SK-N-DZ (cell line): ENCODE measurements at regions not wholly inside any gene's neighbourhood (a gene's known extent, or its start where the extent isn't known, plus 50 kb on each side); places are given as distances from the start of the nearest gene placed in this dataset.
A peak's percentile ranks its signal among the peaks of the same experiment; 100 is the strongest.
"Not testable (repeated sequence)": the region's sequence is repeated elsewhere in the genome, so short reads cannot be mapped to it uniquely, and the experiment has no call there.

Source experiments
- DNase-seq: peaks from one replicate; pipeline ENCODE4 v3.0.0-alpha.2; 2015; ENCODE audit warnings: low spot score

DNA sequence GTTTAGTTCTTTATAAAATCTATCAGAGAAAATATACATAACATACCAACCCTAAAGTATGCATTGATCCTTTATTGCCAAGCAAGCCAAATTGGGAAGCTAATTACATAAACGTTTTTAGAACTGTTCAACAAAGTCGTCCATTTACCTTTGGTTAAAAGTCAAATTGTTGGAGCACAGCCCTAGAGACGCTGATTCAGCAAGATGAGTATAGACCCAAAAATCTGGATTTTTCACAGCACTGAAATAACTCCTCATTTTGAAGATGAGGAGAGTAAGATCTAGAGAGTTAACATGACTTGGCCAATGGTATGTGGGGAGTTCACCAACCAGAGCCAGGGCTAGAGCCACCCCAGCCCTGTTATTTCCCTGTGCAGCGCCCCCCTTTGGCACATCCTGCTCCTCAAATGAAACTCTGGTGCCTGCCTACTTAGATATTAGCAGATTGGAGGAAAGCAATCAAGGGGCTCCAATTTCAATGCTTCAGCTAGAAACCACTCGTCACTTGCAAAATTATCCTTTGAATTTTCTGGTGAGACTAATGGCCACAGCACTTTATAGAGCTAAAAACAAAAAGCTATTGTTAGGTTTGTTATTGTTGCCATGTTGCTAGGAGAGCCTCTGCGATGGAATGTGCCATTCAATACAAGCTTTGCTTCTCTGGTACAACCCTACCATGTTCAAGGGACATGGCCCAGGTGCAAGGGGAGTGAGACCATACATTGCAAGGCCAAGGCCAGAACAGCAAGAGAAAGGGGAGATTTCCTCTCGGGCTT, 132.6 kb upstream of the ZEB1 start:
- no peak for DNase-seq

DNA sequence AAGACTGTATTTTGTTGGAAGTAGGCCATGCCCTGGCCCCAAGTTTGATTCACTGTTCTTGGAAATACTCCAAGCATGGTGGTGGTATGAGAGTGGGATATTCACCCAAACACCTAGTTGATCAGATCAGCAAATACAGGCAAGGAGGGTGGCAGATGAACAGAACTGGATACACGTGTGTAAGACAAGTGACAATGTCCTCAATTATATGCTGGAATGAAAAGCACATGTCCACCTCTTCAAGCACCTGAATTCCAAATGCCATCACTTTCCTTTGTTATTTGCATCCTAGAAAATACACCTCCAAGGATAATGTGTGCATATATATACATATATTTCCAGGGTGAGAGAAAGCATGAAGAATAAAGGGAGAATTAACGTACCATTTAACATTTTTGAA, 131.8 kb upstream of the ZEB1 start:
- no peak for DNase-seq

DNA sequence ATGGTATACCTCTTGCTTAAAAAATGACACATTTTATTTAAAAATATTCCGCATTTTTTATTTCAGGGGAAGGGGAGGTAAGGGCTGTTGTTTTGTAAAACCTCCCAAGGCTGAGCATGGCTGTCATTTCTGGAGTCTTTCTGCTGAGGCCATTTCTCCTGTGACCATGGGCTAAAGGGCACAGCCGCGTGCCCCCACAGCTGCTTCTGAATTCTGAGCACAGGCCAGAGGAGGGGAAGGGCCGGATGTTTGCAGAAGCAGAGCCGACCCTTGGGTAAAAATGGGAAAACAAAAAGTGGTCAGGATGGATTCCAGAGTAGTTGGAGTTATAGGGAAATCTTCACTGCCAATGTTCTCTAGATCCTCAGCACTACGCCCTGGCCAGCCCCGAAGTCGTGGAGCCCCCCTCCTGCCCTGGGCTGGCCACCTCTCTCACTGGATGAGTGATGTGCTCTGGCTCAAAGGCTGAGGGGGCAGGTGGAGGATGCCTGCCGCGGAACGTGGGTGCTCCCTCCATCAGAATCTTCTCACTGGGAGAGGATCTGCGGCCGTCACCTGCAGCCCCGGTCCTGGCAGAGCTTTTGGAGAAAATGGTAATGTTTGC, 131.3 kb upstream of the ZEB1 start:
- DNase-seq: no peak

DNA sequence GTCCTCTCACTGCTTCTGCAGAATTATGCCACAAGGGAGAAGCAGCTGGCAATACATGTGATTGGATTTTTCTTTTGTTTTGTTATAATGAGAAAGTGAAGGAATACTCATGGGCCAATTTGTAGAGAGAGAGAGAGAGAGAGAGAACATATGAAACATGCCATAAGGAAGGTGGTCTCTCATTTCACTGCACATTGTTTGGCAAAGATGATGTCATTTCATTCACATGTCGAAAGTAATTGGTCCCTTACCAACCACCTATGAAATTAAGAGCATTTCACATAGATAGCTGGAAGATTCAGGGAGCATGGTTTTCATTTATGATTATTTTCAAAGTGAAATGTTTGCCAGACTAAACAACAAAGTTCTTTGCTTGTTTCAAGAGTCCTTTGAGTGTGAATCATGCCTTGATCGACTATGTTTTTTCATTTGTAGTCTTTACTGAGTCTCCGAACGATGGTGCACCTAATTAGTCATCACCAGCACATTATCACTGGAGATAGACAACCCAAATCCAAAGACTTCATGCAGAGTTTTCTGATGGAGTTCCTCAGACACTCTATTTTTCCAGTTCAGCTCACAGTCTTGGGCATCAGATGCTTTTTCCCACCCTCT, 130.1 kb upstream of the ZEB1 start:
- DNase-seq: no peak

DNA sequence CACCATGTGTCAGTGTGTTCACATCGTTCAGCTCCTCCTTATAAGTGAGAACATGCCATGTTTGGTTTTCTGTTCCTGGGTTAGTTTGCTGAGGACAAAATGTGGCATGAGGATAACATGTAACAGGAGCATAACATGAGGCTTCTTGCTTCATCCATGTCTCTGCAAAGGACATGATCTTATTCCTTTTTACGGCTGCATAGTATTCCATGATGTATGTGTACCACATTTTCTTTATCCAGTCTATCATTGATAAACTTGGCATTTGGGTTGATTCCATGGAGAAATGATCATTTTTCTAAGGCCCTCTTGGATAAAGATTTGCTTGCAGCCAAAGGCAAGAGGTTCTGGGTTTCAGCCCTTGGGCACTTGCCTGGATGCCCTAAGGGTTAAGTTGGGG, 128.5 kb upstream of the ZEB1 start:
- DNase-seq: no peak

DNA sequence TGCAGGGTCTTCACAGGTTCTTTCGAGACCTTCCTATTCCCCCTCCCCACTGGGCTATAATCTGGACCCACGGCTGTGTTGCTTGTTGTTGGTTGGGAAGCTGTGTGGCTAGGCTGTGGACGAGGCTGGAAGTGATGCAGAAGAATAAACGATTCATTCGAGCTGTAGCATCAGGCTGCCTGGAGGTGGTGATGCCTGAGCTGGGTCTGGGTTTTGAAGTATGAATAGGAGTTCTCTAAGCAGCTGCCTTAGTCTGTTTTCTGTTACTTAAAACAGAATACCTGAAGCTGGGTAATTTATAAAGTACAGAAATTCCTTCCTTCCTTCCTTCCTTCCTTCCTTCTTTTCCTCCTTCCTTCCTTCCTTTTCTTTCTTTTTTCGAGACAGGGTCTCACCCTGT, 126.5 kb upstream of the ZEB1 start:
- DNase-seq: no peak

DNA sequence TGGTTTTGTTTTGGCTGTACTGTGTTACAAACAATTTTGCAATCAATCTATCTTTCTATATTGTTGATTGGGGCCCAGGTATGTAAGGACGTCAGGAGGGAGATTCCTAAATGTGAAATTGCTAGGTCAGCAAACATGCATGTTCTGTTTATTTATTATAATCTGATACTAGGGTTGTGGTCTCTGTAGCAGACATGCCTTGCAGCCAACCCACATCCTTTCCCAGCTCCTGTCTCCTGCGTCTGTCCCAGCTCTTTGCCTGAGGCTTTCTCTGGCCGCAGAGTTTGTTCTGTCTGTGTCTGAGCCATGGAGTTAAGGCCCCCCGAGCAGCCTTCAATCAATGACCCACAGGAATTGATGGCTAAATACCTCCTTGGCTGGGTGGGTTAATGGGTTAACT, 124.0 kb upstream of the ZEB1 start:
- DNase-seq: no peak

DNA sequence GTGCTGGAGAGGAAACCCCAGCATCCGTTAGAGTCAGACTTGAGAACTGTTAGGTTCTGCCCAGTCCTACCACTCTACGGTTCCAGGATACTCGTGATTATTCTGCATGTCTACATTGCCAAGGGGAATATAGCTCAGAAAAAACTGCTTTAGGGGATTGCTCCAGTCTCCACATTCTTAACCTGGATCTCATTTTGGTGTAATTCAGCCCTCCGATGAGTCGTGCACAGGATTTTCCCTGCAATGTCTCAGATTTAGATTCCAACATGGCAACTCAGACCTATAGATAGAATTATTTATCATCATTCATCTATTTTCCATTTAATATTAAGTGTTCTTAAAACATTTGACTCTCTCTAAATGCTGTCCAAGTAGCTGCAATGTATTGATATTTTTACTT, 121.1 kb upstream of the ZEB1 start:
- no peak for DNase-seq

DNA sequence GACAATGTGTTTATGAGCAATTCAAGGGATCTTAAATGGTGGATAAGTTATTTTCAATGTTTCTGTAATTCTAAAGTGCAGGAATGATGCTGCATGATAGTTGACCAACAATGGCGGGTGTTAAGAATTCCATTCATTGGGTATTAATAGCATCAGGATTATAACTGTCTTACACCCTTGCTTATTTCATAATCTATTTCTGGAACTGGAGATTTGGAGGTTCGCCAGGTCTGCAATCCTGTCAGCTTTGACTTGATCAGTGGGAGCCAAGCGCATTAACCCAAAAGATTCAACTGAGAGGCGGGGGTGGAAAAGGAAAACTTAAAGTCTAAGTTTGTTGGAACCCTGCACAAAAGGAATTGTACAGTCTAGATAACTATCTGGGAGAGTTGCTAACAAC, 114.9 kb upstream of the ZEB1 start:
- no peak for DNase-seq

DNA sequence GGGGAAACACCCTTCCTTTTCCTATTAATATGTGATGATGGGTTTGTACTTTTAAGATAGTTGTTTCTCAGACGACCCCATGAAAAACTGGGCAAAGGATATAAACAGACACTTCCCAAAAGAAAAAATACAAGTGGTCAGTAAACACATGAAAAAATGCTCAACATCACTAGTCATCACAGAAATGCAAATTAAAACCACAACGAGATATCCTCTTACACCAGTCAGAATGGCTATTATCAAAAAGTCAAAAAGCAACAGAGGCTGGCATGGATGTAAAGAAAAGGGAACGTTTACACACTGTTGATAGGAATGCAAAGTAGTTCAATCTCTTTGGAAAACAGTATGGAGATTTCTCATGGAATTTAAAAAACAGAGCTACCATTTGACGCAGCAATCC, 111.4 kb upstream of the ZEB1 start:
- no peak for DNase-seq

DNA sequence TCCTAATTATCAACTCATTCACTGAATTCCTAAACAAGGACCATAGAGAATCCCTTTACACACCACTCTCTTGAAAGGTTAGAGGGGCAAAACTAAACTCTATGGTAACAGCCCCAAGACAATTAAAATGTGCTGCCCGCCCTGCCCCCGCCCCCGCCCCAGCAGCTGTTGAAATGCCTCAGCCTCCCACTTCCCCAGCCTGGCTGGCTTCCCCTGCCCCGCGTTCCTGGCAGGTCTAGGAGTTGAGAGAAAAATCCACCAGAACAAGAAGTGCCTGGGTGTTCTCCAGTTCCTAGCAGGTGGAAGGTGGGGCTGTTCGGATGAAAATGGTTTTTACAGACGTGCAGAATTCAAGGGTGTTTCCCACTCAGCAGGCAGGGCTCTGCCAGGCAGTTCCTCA, 109.5 kb upstream of the ZEB1 start:
- no peak for DNase-seq

DNA sequence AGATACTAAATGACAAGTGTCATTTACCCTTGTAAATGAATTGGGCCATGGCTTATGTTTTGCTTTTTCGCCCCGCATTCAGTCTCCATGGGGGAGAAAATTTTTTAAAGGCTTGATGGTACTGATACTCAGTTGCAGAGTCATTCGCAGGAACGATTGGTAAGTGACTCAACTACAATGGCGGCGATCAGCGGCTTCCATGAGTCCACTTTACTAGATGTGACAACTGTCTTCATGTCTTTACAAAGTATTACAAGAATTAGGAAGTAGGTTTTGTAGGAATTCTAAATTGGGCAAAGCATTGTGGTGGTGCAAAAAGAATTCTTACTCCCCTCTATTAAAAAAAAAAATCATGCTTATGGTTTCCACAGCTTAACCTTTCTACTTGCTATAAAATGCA, 108.8 kb upstream of the ZEB1 start:
- DNase-seq: no peak

DNA sequence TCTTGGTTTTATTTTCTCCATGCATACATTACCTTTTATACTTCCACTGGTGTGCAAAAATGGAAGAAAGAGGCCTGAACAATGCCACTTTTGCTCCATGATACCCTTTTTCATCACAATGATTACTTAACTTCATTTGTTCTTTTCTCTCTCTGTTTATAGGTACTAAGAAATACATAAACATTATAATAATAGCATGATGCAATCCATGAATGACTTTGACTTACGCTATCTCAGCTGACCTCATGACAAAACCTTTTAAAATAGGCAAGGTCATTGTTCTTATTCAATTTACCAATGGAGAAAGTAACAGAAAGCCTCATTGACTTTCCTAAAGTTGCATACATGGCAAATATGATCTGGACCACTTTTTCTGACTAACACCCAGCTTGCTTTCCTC, 105.1 kb upstream of the ZEB1 start:
- DNase-seq: no peak

DNA sequence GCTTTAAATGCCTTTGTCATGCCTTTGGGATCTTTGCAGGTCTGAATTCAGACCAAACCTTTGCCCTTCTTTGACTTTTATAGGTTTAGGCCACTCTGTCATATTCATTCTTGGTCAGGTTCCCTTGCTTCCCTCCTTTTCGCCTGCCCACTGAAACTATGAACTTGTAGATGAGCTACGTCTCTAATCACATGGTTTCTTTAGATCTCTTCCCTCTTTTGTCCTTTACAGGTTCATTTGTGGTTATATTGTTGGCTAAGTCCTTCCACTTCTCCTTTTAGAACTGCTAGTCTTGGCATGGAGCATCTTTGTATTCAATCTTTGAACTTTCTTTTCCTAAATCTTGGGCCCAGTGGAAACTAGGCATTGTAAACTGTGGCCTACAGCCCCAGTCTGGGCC, 104.0 kb upstream of the ZEB1 start:
- DNase-seq: no peak

DNA sequence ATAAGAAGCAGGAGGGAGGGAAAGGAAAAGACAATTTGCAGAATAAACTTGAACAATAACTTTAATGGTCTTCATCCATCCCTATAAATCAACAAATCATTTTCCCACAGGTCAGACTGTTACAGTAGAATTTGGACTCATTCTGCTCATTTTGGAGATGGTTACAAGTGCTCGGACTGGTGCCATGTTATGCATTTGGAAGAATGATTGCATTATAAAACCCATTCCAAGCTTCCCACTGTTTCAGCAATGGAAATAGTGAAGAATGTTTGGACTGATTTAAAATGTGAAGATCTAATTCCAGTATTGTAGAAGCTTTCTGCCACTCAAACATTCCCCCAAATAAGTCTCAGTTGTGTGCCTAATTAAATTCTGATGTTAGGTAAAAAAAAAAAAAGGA, 99.7 kb upstream of the ZEB1 start:
- no peak for DNase-seq

DNA sequence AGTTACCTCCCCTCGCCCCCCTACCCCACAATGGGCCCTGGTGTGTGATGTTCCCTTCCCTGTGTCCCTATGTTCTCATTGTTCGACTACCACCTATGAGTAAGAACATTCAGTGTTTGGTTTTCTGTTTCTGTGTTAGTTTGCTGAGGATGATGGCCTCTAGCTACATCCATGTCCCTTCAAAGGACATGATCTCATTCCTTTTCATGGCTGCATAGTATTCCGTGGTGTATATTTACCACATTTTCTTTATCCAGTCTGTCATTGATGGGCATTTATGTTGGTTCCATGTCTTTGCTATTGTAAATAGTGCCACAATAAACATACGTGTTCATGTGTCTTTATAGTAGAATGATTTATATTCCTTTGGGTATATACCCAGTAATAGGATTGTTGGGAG, 90.2 kb upstream of the ZEB1 start:
- DNase-seq: not testable (repeated sequence)

DNA sequence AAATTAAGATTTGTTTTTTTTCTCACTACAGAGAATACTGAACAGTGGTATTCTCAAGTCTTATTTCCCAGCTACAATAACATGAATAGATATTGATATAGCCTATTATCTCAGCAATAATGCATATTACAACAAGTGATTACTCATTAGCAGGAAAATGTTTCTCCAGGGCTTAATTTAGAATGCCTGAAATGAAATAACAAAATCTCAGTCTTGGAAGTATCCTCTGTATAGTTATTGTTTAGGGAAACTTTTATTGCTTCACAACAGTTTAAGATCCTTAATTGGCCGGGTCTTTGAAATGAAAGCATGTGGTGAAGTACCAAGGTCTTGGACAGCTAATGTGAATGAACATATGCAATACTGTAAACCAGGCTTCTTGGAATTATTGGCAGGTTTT, 79.1 kb upstream of the ZEB1 start:
- DNase-seq: no peak

DNA sequence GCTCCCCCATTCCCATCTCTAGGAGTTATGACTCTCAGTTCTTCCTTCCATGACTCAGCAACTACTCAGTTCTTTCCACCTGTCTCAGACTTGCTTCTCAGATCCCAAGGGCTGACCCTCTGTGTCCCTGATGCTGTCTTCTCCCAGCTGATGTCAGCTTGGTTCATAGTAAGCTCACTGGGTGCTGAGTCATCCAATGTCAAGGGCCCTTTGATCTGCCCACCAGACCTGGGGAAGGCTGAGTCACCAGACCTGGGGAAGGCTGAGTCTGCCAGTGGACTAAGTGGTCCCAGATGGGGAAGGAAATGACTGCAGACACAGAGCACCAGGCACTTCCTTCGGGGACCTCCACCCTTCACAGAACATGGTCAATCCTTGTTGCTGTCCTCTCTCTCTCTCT, 76.1 kb upstream of the ZEB1 start:
- peak; percentile 43 for DNase-seq

DNA sequence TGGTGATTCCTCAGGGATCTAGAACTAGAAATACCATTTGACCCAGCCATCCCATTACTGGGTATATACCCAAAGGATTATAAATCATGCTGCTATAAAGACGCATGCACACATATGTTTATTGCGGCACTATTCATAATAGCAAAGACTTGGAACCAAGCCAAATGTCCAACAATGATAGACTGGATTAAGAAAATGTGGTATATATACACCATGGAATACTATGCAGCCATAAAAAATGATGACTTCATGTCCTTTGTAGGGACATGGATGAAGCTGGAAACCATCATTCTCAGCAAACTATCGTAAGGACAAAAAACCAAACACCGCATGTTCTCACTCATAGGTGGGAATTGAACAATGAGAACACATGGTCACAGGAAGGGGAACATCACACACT, 67.9 kb upstream of the ZEB1 start:
- DNase-seq: not testable (repeated sequence)

DNA sequence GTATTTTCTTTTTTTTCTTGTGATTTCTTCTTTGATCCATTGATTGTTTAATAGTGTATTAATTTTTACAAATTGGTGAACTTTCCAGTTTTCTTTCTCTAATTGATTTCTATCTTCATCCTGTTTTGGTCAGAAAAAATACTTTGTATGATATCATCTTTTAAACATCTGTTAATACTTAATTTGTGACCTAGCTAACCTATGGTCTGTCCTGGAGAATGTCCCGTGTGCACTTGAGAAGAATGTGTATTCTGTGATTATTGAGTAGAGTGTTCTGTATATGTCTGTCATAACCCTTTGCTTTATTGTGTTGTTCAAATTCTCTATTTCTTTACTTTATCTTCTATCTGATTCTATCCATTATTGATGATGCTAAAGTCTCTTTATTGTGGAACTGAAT, 65.8 kb upstream of the ZEB1 start:
- DNase-seq: no peak

DNA sequence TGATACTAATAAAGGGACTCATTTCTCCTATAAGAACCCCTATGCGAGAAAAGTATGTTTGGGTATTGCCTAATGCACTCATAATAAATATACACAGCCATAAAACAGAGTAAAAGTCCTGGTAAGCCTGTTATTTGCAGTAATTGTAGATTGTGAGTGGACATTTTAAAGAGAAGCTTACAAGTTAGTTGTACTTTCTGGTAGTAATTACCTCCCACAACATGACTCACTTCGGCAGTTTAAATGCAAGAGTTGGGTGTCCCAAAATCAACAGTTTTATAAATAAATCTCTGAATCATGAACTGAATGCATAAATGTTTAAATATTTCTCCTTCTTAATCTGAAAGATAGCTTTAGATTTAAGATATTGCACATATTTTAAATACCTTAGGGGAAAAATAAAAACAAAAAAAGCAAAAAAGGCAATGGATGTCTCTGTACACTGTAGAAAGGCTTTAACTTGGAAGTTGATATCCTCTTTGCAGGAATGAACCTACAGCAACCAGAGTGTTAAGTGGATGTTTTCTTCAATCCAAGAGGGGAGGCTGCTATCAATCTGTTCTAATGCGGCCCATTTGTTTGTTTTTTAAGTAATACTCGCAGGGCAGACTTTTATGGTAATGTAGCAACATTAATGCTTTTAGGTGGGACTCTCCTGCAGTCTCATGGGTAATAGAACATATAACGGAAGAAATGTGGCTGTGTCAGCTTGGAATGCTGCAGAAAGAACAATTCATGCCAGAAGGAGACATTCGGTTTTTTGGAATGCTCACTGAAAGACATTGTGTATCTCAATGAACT, 57.3 kb upstream of the ZEB1 start:
- no peak for DNase-seq

DNA sequence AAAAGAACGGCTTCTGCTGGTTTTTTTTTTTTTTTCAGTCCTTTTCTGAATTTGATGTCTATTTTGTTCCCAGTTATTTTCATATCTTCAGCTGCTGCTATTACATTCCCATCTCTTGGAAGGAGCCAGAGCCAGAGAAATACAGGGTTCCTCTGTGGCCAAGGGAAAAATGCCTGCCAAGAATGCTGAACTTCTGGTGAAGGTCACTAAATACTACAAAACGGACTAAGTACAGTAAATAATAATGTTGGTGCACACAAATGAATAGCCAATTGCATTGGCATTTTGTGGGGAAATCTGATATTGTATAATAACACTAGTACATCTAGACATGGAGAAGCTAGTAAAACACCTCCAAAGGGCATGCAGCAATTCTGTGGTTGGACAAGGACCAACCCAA, 56.3 kb upstream of the ZEB1 start:
- DNase-seq: no peak

DNA sequence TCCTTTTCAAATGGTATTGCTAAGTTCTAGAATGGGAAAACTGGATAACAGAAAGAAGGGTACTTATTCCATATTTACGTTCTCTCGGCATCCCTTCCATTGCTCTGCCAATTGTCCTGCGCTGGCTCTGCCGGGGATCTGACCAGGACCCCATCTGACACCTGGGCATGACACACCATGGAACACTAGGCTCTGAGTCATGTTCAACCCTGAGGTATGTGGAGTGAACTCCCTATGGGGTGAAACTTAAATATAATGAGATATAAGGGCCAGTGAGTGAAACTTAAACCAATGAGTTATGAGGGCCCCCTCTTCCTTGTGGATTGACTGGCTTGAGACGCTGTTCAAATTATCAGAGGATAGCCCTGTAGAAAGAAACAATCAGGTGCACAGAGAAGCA, 55.1 kb upstream of the ZEB1 start:
- no peak for DNase-seq
